ENCODE measurements at regions not wholly inside any gene's neighbourhood (a gene's known extent, or its start where the extent isn't known, plus 50 kb on each side); places are given as distances from the start of the nearest gene placed in this dataset.

GRCh38 chr2:239706367-239706766 is 305.5 kb upstream of the HDAC4 start:
- DNase-seq (ENCODE audit: low read depth, low spot score): no peak
- WGBS (ENCODE audit: insufficient coverage, insufficient read length): no CpG with 5 or more reads among the region's 8 CpGs

GRCh38 chr2:239704737-239705136 is 303.9 kb upstream of the HDAC4 start:
- H3K9me3 ChIP-seq (ENCODE audit: control insufficient read depth, insufficient read depth, low read length): no peaks in the 10 kb centered on the region
- no peaks in the 10 kb centered on the region for H3K4me1 ChIP-seq (ENCODE audit: control insufficient read depth, insufficient read depth, low read length)
- H3K27ac ChIP-seq (ENCODE audit: low read length): no peak overlapping the region
- no peaks in the 10 kb centered on the region for H3K27me3 ChIP-seq (ENCODE audit: control insufficient read depth, insufficient read depth, low read length)
- no peak for DNase-seq (ENCODE audit: low read depth, low spot score)
- H3K4me3 ChIP-seq (ENCODE audit: low read length): no peak overlapping the region
- no CpG with 5 or more reads among the region's 6 CpGs for WGBS (ENCODE audit: insufficient coverage, insufficient read length)
- H3K36me3 ChIP-seq (ENCODE audit: control insufficient read depth, insufficient read depth, low read length): no peaks in the 10 kb centered on the region

More at GRCh38 chr2:239706367-239706766, 305.5 kb upstream of the HDAC4 start:
- Histone ChIP-seq H3K4me3 (ENCODE audit: low read length) (no peak overlapping the region), H3K9me3 (ENCODE audit: control insufficient read depth, insufficient read depth, low read length) (no peaks in the 10 kb centered on the region), H3K36me3 (ENCODE audit: control insufficient read depth, insufficient read depth, low read length) (no peaks in the 10 kb centered on the region; the same call in 1 of the 2 replicates), H3K27ac (ENCODE audit: low read length) (no peak overlapping the region), H3K27me3 (ENCODE audit: control insufficient read depth, insufficient read depth, low read length) (no peaks in the 10 kb centered on the region), H3K4me1 (ENCODE audit: control insufficient read depth, insufficient read depth, low read length) (no peaks in the 10 kb centered on the region)

GRCh38 chr2:239703834-239704233 is 303.0 kb upstream of the HDAC4 start:
- Histone ChIP-seq H3K9me3 (ENCODE audit: control insufficient read depth, insufficient read depth, low read length) (no peaks in the 10 kb centered on the region), H3K27me3 (ENCODE audit: control insufficient read depth, insufficient read depth, low read length) (no peaks in the 10 kb centered on the region), H3K27ac (ENCODE audit: low read length) (no peak overlapping the region), H3K4me1 (ENCODE audit: control insufficient read depth, insufficient read depth, low read length) (no peaks in the 10 kb centered on the region), H3K36me3 (ENCODE audit: control insufficient read depth, insufficient read depth, low read length) (no peaks in the 10 kb centered on the region), H3K4me3 (ENCODE audit: low read length) (no peak overlapping the region)
- no peak for DNase-seq (ENCODE audit: low read depth, low spot score)
- no CpG with 5 or more reads among the region's 3 CpGs for WGBS (ENCODE audit: insufficient coverage, insufficient read length)

- DNase-seq (ENCODE audit: low read depth, low spot score): no peak
- no CpG with 5 or more reads among the region's 10 CpGs for WGBS (ENCODE audit: insufficient coverage, insufficient read length)
- Histone ChIP-seq H3K36me3 (ENCODE audit: control insufficient read depth, insufficient read depth, low read length) (no peaks in the 10 kb centered on the region), H3K9me3 (ENCODE audit: control insufficient read depth, insufficient read depth, low read length) (no peaks in the 10 kb centered on the region), H3K27me3 (ENCODE audit: control insufficient read depth, insufficient read depth, low read length) (no peaks in the 10 kb centered on the region), H3K27ac (ENCODE audit: low read length) (no peak overlapping the region), H3K4me1 (ENCODE audit: control insufficient read depth, insufficient read depth, low read length) (no peaks in the 10 kb centered on the region), H3K4me3 (ENCODE audit: low read length) (no peak overlapping the region)
Measured at GRCh38 chr2:239700686-239701345, 300.0 kb upstream of the HDAC4 start.

GRCh38 chr2:239697399-239698164 is 296.8 kb upstream of the HDAC4 start:
- WGBS (ENCODE audit: insufficient coverage, insufficient read length): no CpG with 5 or more reads among the region's 22 CpGs
- Histone ChIP-seq H3K9me3 (ENCODE audit: control insufficient read depth, insufficient read depth, low read length) (no peaks in the 10 kb centered on the region), H3K4me1 (ENCODE audit: control insufficient read depth, insufficient read depth, low read length) (no peaks in the 10 kb centered on the region), H3K27me3 (ENCODE audit: control insufficient read depth, insufficient read depth, low read length) (no peaks in the 10 kb centered on the region), H3K27ac (ENCODE audit: low read length) (no peak overlapping the region), H3K4me3 (ENCODE audit: low read length) (no peak overlapping the region), H3K36me3 (ENCODE audit: control insufficient read depth, insufficient read depth, low read length) (no peaks in the 10 kb centered on the region)
- no peak for DNase-seq (ENCODE audit: low read depth, low spot score)

GRCh38 chr2:239696559-239697207 is 295.9 kb upstream of the HDAC4 start:
- no peak for DNase-seq (ENCODE audit: low read depth, low spot score)
- H3K36me3 ChIP-seq (ENCODE audit: control insufficient read depth, insufficient read depth, low read length): no peaks in the 10 kb centered on the region
- H3K9me3 ChIP-seq (ENCODE audit: control insufficient read depth, insufficient read depth, low read length): no peaks in the 10 kb centered on the region
- no CpG with 5 or more reads among the region's 13 CpGs for WGBS (ENCODE audit: insufficient coverage, insufficient read length)
- no peaks in the 10 kb centered on the region for H3K27me3 ChIP-seq (ENCODE audit: control insufficient read depth, insufficient read depth, low read length)
- H3K27ac ChIP-seq (ENCODE audit: low read length): no peak overlapping the region
- peaks cover 2% of the 10 kb centered on the region; the same call in 1 of the 2 replicates for H3K4me1 ChIP-seq (ENCODE audit: control insufficient read depth, insufficient read depth, low read length)
- no peak overlapping the region for H3K4me3 ChIP-seq (ENCODE audit: low read length)

GRCh38 chr2:239695728-239696240 is 295.0 kb upstream of the HDAC4 start:
- H3K9me3 ChIP-seq (ENCODE audit: control insufficient read depth, insufficient read depth, low read length): no peaks in the 10 kb centered on the region
- no peak for DNase-seq (ENCODE audit: low read depth, low spot score)
- H3K27ac ChIP-seq (ENCODE audit: low read length): no peak overlapping the region
- peaks cover 2% of the 10 kb centered on the region; the same call in 1 of the 2 replicates for H3K4me1 ChIP-seq (ENCODE audit: control insufficient read depth, insufficient read depth, low read length)
- WGBS (ENCODE audit: insufficient coverage, insufficient read length): no CpG with 5 or more reads among the region's 14 CpGs
- no peak overlapping the region for H3K4me3 ChIP-seq (ENCODE audit: low read length)
- H3K36me3 ChIP-seq (ENCODE audit: control insufficient read depth, insufficient read depth, low read length): no peaks in the 10 kb centered on the region
- no peaks in the 10 kb centered on the region for H3K27me3 ChIP-seq (ENCODE audit: control insufficient read depth, insufficient read depth, low read length)

- no CpG with 5 or more reads among the region's 6 CpGs for WGBS (ENCODE audit: insufficient coverage, insufficient read length)
- H3K27me3 ChIP-seq (ENCODE audit: control insufficient read depth, insufficient read depth, low read length): no peaks in the 10 kb centered on the region
- no peak overlapping the region for H3K4me3 ChIP-seq (ENCODE audit: low read length)
- H3K36me3 ChIP-seq (ENCODE audit: control insufficient read depth, insufficient read depth, low read length): no peaks in the 10 kb centered on the region
- no peak for DNase-seq (ENCODE audit: low read depth, low spot score)
- H3K27ac ChIP-seq (ENCODE audit: low read length): no peak overlapping the region
- H3K4me1 ChIP-seq (ENCODE audit: control insufficient read depth, insufficient read depth, low read length): peaks cover 2% of the 10 kb centered on the region; the same call in 1 of the 2 replicates
- no peaks in the 10 kb centered on the region for H3K9me3 ChIP-seq (ENCODE audit: control insufficient read depth, insufficient read depth, low read length)
Measured at GRCh38 chr2:239695106-239695727, 294.4 kb upstream of the HDAC4 start.

- no peak overlapping the region for H3K27ac ChIP-seq (ENCODE audit: low read length)
- no CpG with 5 or more reads among the region's 4 CpGs for WGBS (ENCODE audit: insufficient coverage, insufficient read length)
- H3K36me3 ChIP-seq (ENCODE audit: control insufficient read depth, insufficient read depth, low read length): no peaks in the 10 kb centered on the region
Measured at GRCh38 chr2:239694487-239694886, 293.7 kb upstream of the HDAC4 start.

More at GRCh38 chr2:239694487-239694886, 293.7 kb upstream of the HDAC4 start:
- DNase-seq (ENCODE audit: low read depth, low spot score): no peak
- no peaks in the 10 kb centered on the region for H3K9me3 ChIP-seq (ENCODE audit: control insufficient read depth, insufficient read depth, low read length)
- H3K4me1 ChIP-seq (ENCODE audit: control insufficient read depth, insufficient read depth, low read length): peaks cover 2% of the 10 kb centered on the region; the same call in 1 of the 2 replicates
- no peaks in the 10 kb centered on the region for H3K27me3 ChIP-seq (ENCODE audit: control insufficient read depth, insufficient read depth, low read length)
- H3K4me3 ChIP-seq (ENCODE audit: low read length): no peak overlapping the region
